Stomach (tissue), 4 donors: ENCODE measurements at regions not wholly inside any gene's neighbourhood (a gene's known extent, or its start where the extent isn't known, plus 50 kb on each side); places are given as distances from the start of the nearest gene placed in this dataset.

Experiments used
- CTCF ChIP-seq, 7 experiments: fragments of 450-650 bp in 4 of 7; fragments of 200-600 bp in 3 of 7; sonication (generic) in 3 of 7; IDR thresholded peaks; one replicate each; pipeline ENCODE4 v1.5.1; 2016 to 2019; ENCODE audit warnings: antibody characterized with exemption in 7 of 7, control low read depth in 2 of 7, mild to moderate bottlenecking in 1 of 7
- EP300 ChIP-seq: sonication (generic); formaldehyde crosslinking; IDR thresholded peaks from one replicate; pipeline ENCODE4 v1.6.1; 2017; ENCODE audit warnings: antibody characterized with exemption
- POLR2A ChIP-seq, 4 donors: fragments of 450-650 bp; IDR thresholded peaks; one replicate each; pipeline ENCODE4 v1.6.1; 2016; ENCODE audit warnings: antibody characterized with exemption in 4 of 4, control low read depth in 2 of 4, mild to moderate bottlenecking in 1 of 4, moderate library complexity in 1 of 4

- TF ChIP-seq CTCF (IDR thresholded peaks at IDR 0.05) = no peak
- no peak for TF ChIP-seq POLR2A (IDR thresholded peaks at IDR 0.05)
- no peak for TF ChIP-seq EP300
Observed at GRCh38 chr2:52465287-52465686, 1302.3 kb upstream of the CHAC2 start.
